ENCODE measurements at regions not wholly inside any gene's neighbourhood (a gene's known extent, or its start where the extent isn't known, plus 50 kb on each side); places are given as distances from the start of the nearest gene placed in this dataset.

DNA sequence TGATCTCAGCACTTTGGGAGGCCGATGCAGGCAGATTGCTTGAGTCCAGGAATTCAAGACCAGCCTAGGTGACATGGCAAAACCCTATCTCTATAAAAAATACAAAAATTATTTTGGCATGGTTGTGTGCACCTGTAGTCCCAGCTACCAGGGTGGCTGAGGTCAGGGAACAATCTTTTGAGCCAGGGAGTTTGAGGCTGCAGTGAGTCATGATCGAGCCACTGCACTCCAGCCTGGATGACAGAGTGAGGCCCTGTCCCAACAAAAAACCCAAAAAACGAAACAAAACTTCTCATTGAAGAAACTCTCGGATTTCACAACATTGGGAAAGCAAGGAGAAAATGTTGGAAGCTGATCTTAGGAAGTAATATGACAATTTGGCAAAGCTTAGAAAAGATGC is 317.3 kb upstream of the MGAT5 start:
- TF ChIP-seq, protein P1, sequence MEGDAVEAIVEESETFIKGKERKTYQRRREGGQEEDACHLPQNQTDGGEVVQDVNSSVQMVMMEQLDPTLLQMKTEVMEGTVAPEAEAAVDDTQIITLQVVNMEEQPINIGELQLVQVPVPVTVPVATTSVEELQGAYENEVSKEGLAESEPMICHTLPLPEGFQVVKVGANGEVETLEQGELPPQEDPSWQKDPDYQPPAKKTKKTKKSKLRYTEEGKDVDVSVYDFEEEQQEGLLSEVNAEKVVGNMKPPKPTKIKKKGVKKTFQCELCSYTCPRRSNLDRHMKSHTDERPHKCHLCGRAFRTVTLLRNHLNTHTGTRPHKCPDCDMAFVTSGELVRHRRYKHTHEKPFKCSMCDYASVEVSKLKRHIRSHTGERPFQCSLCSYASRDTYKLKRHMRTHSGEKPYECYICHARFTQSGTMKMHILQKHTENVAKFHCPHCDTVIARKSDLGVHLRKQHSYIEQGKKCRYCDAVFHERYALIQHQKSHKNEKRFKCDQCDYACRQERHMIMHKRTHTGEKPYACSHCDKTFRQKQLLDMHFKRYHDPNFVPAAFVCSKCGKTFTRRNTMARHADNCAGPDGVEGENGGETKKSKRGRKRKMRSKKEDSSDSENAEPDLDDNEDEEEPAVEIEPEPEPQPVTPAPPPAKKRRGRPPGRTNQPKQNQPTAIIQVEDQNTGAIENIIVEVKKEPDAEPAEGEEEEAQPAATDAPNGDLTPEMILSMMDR (IDR thresholded peaks at IDR 0.05; ENCODE audit: low read depth, low read length, poor library complexity, severe bottlenecking): no peak
- TF ChIP-seq EZH2phosphoT487 (IDR thresholded peaks at IDR 0.05; ENCODE audit: borderline replicate concordance, low read length): no peak

Data from DOHH2 (cell line).